ENCODE measurements at regions not wholly inside any gene's neighbourhood (a gene's known extent, or its start where the extent isn't known, plus 50 kb on each side); places are given as distances from the start of the nearest gene placed in this dataset.

DNA sequence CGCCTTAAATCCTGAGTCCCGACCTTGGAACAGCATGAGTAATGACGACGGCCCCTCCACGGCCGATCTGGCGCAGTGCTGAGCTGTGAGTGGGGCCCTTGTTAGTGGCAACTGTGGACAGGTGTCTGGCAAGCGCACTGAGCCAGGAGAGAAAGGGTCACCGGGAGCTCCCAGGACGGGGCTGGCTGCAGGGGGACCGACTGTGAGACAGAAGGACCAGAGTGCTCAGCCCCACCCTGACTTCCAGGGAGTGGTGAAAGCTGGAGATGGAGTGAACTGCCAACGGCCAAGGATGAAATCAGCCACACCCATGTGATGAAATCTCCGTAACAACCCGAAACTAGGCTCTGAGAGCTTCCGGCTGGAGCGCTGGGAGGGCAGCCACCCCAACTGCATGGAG lies 228.6 kb downstream of the BRD1 start:
- H3K27ac Mint-ChIP-seq: no peak overlapping the region
- Histone ChIP-seq H3K27me3 (ENCODE audit: insufficient read depth) (no peaks in the 10 kb centered on the region), H3F3A (replicated peaks; ENCODE audit: low read depth) (no peaks in the 10 kb centered on the region), H4K20me1 (replicated peaks; ENCODE audit: insufficient read depth) (no peaks in the 10 kb centered on the region), H3K4me1 (ENCODE audit: insufficient read depth) (no peaks in the 10 kb centered on the region), H3K4me2 (no peak overlapping the region), H2AFZ (no peak overlapping the region), H3K27ac (ENCODE audit: low read depth) (no peak overlapping the region), H3K36me3 (ENCODE audit: insufficient read depth) (no peaks in the 10 kb centered on the region; the same call in 1 of the 2 replicates), H3K79me2 (replicated peaks; ENCODE audit: insufficient read depth) (no peaks in the 10 kb centered on the region), H3K9me2 (ENCODE audit: insufficient read depth) (no peaks in the 10 kb centered on the region), H3K4me3 (no peak overlapping the region)
- H3K4me3 Mint-ChIP-seq: no peak overlapping the region
- H3K27me3 Mint-ChIP-seq (ENCODE audit: insufficient read depth, low read depth, poor library complexity): peaks cover 9% of the 10 kb centered on the region
- no peaks in the 10 kb centered on the region for H3K4me1 Mint-ChIP-seq
- H3K9me3 Mint-ChIP-seq: peaks cover 7% of the 10 kb centered on the region
- DNase-seq (ENCODE audit: low spot score): no peak
- no peak for TF ChIP-seq JUNB (IDR thresholded peaks at IDR 0.05; ENCODE audit: unreplicated experiment)
- TF ChIP-seq REST (IDR thresholded peaks at IDR 0.05; ENCODE audit: unreplicated experiment): no peak
- ATAC-seq: no peak
- H3K36me3 Mint-ChIP-seq (ENCODE audit: low read depth): no peaks in the 10 kb centered on the region; the same call in 2 of the 3 replicates

DNA sequence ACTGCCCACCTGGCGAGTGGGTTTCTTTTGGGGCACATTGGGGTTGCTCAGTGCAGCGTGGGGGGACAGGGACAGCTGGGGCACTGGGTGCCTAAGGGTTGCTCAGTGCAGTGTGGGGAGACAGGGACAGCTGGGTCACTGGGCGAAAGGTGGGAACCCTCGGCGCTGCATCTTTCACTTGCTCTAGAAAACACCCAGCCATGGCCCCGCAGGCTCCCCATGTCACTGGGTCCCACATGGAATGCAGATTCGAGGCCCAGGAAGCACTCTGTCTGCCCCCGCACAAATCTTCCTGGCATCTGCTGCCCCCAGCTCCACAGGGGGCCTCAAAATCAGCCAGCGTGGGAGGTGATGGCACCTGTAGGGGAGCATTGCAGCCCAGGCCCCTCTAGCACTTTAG lies 229.3 kb downstream of the BRD1 start:
- Histone ChIP-seq H3F3A (replicated peaks; ENCODE audit: low read depth) (no peaks in the 10 kb centered on the region), H3K4me2 (no peak overlapping the region), H3K4me3 (no peak overlapping the region), H4K20me1 (replicated peaks; ENCODE audit: insufficient read depth) (no peaks in the 10 kb centered on the region), H3K36me3 (ENCODE audit: insufficient read depth) (no peaks in the 10 kb centered on the region; the same call in 1 of the 2 replicates), H3K27me3 (ENCODE audit: insufficient read depth) (no peaks in the 10 kb centered on the region), H3K9me2 (ENCODE audit: insufficient read depth) (no peaks in the 10 kb centered on the region), H3K79me2 (replicated peaks; ENCODE audit: insufficient read depth) (no peaks in the 10 kb centered on the region), H3K4me1 (ENCODE audit: insufficient read depth) (no peaks in the 10 kb centered on the region), H3K27ac (ENCODE audit: low read depth) (no peak overlapping the region), H2AFZ (no peak overlapping the region)
- Mint-ChIP-seq H3K36me3 (ENCODE audit: low read depth) (no peaks in the 10 kb centered on the region), H3K27me3 (ENCODE audit: insufficient read depth, low read depth, poor library complexity) (peaks cover 9% of the 10 kb centered on the region), H3K9me3 (peaks cover under 1% of the 10 kb centered on the region), H3K27ac (no peak overlapping the region), H3K4me1 (no peaks in the 10 kb centered on the region), H3K4me3 (no peak overlapping the region)
- DNase-seq (ENCODE audit: low spot score) (no peak), ATAC-seq (no peak)
- TF ChIP-seq CREB1 (CRISPR knock-in tag; IDR thresholded peaks at IDR 0.05; ENCODE audit: low read depth) (no peak), ZNF462 (CRISPR knock-in tag; IDR thresholded peaks at IDR 0.05) (no peak), EZH2phosphoT487 (IDR thresholded peaks at IDR 0.05; ENCODE audit: unreplicated experiment) (no peak)
- TF ChIP-seq, protein P1, sequence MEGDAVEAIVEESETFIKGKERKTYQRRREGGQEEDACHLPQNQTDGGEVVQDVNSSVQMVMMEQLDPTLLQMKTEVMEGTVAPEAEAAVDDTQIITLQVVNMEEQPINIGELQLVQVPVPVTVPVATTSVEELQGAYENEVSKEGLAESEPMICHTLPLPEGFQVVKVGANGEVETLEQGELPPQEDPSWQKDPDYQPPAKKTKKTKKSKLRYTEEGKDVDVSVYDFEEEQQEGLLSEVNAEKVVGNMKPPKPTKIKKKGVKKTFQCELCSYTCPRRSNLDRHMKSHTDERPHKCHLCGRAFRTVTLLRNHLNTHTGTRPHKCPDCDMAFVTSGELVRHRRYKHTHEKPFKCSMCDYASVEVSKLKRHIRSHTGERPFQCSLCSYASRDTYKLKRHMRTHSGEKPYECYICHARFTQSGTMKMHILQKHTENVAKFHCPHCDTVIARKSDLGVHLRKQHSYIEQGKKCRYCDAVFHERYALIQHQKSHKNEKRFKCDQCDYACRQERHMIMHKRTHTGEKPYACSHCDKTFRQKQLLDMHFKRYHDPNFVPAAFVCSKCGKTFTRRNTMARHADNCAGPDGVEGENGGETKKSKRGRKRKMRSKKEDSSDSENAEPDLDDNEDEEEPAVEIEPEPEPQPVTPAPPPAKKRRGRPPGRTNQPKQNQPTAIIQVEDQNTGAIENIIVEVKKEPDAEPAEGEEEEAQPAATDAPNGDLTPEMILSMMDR (conservative IDR thresholded peaks at IDR 0.05; ENCODE audit: low read depth in 2 of 2): no peak
- TF ChIP-seq, protein P2, sequence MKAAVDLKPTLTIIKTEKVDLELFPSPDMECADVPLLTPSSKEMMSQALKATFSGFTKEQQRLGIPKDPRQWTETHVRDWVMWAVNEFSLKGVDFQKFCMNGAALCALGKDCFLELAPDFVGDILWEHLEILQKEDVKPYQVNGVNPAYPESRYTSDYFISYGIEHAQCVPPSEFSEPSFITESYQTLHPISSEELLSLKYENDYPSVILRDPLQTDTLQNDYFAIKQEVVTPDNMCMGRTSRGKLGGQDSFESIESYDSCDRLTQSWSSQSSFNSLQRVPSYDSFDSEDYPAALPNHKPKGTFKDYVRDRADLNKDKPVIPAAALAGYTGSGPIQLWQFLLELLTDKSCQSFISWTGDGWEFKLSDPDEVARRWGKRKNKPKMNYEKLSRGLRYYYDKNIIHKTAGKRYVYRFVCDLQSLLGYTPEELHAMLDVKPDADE (IDR thresholded peaks at IDR 0.05): no peak

Measured in GM23338 (cell line).